HUDEP-2 (cell line): ENCODE measurements at regions not wholly inside any gene's neighbourhood (a gene's known extent, or its start where the extent isn't known, plus 50 kb on each side); places are given as distances from the start of the nearest gene placed in this dataset.
"Not testable (repeated sequence)": the region's sequence is repeated elsewhere in the genome, so short reads cannot be mapped to it uniquely, and the experiment has no call there.

Experiments used
- DNase-seq, 76 experiments: peaks; one replicate each; lab custom pipeline; 2025; ENCODE audit not compliant: unreplicated experiment in 76 of 76; lab: John Stamatoyannopoulos, UW

GRCh38 chr20:30164389-30164788 is 1093.1 kb upstream of the DEFB115 start:
- not testable (repeated sequence) for DNase-seq

- DNase-seq = no peak
Observed at GRCh38 chr20:30167540-30167939, 1089.9 kb upstream of the DEFB115 start.

GRCh38 chr20:30168025-30168799 is 1089.3 kb upstream of the DEFB115 start:
- DNase-seq = no peak

GRCh38 chr20:30168800-30169138 is 1088.7 kb upstream of the DEFB115 start:
- DNase-seq = no peak

GRCh38 chr20:30175681-30176080 is 1081.8 kb upstream of the DEFB115 start:
- no peak for DNase-seq

- DNase-seq = not testable (repeated sequence)
Observed at GRCh38 chr20:30183124-30183523, 1074.3 kb upstream of the DEFB115 start.

- not testable (repeated sequence) for DNase-seq
Observed at GRCh38 chr20:30191785-30192184, 1065.7 kb upstream of the DEFB115 start.

- peak in 2 of 76 experiments; percentile 1 to 5 for DNase-seq
Observed at GRCh38 chr20:30234477-30234876, 1023.0 kb upstream of the DEFB115 start.

GRCh38 chr20:30275073-30275472 is 982.4 kb upstream of the DEFB115 start:
- DNase-seq = not testable (repeated sequence)

GRCh38 chr20:30281584-30282197 is 975.8 kb upstream of the DEFB115 start:
- no peak for DNase-seq

GRCh38 chr20:30283476-30284280 is 973.8 kb upstream of the DEFB115 start:
- DNase-seq = peak in 67 of 76 experiments; percentile 2 to 75 (median 47)

- no peak for DNase-seq
Observed at GRCh38 chr20:30284281-30284905, 973.1 kb upstream of the DEFB115 start.

- DNase-seq = no peak
Observed at GRCh38 chr20:30285677-30286076, 971.8 kb upstream of the DEFB115 start.

- no peak for DNase-seq
Observed at GRCh38 chr20:30286157-30286556, 971.3 kb upstream of the DEFB115 start.

GRCh38 chr20:30287459-30287858 is 970.0 kb upstream of the DEFB115 start:
- DNase-seq = not testable (repeated sequence)

GRCh38 chr20:30288346-30288745 is 969.1 kb upstream of the DEFB115 start:
- DNase-seq = no peak

GRCh38 chr20:30289049-30289448 is 968.4 kb upstream of the DEFB115 start:
- peak in 2 of 76 experiments; percentile 0 to 25 for DNase-seq

GRCh38 chr20:30289711-30290141 is 967.7 kb upstream of the DEFB115 start:
- peak in 7 of 76 experiments; percentile 1 to 49 (median 12) for DNase-seq

- peak in 36 of 76 experiments; percentile 2 to 53 (median 26) for DNase-seq
Observed at GRCh38 chr20:30290361-30291063, 967.0 kb upstream of the DEFB115 start.

GRCh38 chr20:30291064-30291379 is 966.4 kb upstream of the DEFB115 start:
- not testable (repeated sequence) for DNase-seq
